Activated CD4-positive, alpha-beta T cell treated with anti-CD3 and anti-CD28 coated beads for 4 hours (primary cell): ENCODE measurements at regions not wholly inside any gene's neighbourhood (a gene's known extent, or its start where the extent isn't known, plus 50 kb on each side); places are given as distances from the start of the nearest gene placed in this dataset.
"Not testable (repeated sequence)": the region's sequence is repeated elsewhere in the genome, so short reads cannot be mapped to it uniquely, and the experiment has no call there.

Source experiments
- DNase-seq, 2 donors: peaks; one replicate each; pipeline ENCODE4 v3.0.0-alpha.2; 2020

DNA sequence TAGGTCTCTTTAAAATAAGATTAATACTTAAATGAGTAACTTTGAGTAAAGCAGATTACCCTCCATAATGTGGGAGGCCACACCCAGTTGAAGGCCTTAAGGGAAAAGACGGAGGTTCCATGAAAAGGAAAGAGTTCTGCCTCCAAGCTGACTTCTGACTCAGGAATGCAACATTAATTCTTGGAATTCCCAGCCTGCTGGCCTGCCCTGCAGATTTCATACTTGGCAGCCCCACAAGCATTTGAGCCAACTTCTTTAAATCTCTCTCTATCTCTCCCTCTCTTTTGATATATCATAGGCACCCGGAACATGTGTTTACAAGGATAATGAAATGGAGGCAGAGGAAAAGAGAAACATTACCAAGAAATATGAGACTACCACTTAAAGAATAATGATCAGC is 902.3 kb upstream of the MIR17HG start:
- DNase-seq = no peak

DNA sequence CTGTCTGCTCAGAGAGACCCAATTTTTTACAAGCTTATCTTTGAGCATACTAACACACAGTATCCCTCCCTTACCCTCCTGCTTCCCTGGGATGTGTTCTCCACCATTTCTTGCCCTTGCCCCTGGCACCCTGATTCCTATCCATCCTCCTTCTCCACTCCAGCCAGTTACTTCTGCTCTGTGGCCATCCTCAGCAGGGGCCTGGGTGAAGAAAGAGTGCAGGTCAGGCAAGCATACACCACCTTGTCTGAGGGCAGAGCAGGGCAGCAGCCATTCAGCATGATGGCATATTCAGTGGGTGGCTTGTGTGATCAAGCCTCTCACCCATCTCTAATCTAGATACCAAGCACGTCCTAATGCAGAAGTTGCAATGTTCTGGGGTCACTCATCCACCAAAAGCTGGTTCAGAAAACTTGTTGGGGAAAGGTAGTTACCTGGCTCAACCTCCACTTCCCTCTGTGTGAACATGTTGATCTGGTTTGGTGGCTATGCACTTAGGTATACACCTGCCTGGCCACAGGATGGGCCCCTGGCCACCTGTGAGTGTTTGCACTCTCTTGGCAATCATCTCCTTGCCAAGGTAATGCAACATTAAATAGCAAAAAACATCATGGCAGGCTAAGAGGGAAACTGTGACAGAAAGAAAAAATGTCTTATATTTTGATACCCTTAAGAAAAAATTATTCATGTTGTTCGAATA is 900.3 kb upstream of the MIR17HG start:
- DNase-seq = no peak

DNA sequence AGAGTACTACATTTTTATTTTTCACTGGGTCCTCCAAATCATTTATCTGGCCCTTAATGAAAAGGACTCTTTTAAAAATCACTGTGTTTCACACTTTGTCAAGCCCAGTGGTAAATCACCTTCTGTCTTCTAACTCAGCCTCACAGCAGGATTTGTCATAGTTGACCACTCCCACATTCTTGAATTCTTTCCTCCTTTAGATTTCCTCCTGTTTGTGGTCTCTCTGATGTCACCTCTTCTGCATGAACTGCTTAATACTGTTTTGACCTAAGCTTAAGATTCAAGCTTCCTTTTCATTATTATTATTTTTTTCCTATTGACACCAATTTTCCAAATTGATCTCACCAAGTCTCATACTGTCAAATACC is 899.8 kb upstream of the MIR17HG start:
- no peak for DNase-seq

DNA sequence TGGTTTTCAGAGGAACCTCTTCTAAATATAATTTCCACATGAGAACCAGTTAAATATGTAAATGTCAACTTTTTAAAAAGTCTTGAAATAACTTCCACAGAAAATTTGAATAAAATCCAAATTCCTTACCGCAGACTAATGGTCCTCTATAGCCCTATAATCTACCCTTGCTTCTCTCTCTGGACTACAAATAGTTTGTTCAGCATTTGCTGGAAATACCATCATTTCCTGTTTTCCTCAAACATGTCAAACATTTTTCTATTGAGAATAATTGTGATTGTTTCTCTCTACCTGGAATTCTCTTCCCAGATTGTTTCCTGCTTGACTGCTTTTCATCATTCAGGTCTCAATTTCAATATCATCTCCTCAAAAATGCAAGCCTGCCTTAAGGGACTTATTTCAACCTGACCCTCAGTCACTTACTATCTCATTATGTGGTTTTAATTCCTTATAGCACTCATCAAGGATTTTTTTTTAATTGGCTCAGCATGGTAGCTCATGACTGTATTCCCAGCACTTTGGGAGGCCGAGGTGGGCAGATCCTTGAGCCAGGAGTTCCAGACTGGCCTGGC is 898.9 kb upstream of the MIR17HG start:
- DNase-seq = no peak

DNA sequence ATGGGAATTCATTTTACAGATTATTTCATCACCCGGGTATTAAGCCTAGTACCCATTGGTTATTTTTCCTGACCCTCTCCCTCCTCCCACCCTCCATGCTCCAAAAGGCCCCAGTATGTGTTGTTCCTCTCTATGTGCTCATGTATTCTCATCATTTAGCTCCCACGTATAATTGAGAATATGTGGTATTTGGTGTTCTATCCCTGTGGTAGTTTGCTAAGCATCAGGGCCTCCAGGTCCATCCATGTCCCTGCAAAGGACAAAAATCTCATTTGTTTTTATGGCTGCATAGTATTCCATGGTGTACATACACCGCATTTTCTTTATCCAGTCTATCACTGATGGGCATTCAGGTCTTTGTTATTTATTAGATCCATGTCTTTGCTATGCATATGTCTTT is 894.1 kb upstream of the MIR17HG start:
- no peak for DNase-seq

DNA sequence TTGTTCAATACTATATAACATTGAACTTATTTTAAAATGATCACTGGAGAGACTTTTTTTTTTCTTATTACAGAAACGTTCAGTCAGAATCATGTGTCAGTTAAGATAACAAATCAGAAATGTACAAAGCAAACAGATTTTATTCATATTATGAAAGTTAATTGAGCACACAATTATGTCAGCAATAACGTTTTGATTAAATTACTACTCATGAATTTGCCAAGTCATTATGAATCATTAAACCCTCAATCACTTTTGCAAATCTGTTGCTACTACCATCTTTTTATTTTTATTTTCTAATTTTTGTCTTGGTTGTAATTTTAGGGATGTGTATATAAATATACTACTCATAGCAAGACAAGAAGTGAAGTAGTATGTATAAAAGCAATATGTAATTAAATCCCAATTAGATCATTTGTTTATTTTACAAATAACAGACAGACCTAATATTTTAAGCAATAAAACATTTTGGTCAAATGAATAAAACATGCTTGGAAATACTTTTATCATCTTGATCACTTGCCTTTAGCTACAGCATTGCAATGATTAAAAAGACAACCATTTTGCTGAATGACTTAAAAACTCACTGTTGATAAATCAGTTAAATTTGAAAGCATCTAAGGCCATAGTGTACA is 893.4 kb upstream of the MIR17HG start:
- no peak for DNase-seq

DNA sequence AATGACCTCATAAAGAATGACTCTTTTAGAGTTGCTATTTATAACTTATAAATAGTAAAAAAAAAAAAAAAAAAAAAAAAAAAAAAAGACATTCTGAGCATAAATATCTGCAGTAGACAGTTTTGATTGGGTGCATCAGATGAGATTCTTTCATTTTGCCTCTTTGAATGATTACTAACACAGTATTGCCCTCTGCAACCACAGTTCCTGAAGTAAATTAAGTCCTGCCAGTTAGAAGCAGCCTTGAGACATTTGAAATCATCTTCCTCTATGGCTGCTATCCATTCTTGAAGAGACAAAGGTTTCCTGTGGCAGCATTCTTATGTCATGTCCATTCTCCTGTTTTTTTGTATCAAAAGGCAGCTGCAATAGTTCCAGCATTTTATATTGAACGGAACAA is 892.4 kb upstream of the MIR17HG start:
- no peak for DNase-seq

DNA sequence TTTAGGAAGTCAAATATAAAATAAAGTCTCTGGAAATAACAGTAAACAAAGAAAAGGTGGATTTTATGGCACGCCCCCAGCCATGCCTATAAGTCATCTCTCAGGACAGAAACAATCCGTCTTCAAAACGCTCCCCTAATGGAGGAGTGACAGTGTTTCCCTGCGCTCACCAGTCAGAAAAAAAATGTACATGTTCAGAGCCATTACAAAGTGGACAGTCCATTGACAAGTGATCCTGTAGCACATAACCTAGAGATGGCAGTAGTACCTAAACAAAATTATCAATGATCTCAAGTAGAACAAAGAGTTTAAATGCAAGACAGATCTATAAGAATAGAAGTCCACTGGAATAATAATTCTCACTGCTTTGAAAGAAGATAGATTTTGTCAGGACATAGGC is 891.7 kb upstream of the MIR17HG start:
- DNase-seq = no peak

DNA sequence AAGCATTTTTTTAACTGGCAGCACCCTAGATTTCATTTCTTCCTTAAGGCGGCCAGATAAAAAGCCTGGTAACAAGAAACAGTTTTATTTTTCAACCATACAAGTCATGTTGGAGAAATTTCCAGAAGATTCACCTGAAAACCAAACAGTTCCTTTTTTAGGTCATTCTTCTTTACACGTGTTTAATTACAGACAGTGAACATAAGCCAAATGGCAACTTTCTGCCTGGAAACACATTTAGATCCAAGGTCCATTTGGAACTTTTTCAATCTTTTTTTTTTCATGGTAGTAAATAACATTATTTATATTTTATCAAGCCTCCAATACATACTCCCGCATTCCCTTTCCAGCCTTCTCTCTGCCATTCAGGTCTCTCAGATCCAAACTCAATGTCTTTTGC is 886.1 kb upstream of the MIR17HG start:
- DNase-seq = no peak

DNA sequence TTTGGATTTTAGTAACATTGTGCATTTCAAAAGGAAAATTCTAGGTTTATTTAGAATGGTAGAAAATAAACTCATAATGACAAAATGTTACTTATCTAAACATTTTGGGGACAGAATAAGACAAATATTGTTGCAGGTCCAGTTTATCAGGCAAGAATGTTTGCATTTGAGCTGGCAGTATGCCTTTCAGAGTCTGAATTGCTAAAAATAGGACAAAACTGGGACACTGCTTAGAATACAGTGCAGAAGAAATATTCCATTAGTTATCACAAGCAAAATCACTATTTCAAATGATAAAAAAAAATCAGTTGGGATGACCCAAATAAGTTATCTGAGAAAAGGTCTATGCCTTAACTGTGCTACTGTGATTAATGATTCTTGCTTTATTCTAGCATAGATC is 870.3 kb upstream of the MIR17HG start:
- no peak for DNase-seq

DNA sequence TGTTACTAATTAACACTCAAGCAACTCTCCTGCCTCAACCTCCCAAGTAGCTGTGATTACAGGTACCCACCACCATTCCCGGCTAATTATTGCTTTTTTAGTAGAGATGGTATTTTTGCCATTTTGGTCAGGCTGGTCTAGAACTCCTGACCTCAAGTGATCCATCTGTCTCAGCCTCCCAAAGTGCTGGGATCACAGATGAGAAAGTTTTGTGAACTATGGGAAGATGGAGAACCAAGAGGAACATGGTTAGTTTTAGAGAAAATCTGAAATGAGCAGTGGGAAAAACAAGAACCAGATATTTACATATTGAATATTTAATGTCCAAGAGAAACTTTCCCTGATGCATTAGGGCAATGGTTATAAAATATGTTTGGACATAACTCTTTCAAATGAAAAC is 863.6 kb upstream of the MIR17HG start:
- no peak for DNase-seq

DNA sequence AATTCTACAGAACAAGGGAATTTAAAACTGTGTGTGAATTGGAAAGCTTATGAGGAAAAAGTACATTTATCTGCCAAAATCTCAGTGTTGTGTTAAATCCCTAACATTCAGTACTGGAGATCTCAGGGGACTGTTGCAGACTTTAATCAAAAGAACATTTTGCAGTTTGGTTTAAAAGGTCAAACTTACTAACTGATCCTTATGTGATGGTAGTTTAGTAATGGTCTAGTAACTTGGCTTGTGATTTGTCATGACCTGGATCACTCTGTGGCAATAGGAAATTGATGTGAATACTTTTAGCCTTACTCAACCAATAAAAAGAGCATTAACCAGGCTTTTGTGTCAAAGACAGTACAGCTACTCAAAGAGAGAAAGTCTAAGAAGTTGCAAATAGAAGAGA is 862.1 kb upstream of the MIR17HG start:
- DNase-seq = no peak

DNA sequence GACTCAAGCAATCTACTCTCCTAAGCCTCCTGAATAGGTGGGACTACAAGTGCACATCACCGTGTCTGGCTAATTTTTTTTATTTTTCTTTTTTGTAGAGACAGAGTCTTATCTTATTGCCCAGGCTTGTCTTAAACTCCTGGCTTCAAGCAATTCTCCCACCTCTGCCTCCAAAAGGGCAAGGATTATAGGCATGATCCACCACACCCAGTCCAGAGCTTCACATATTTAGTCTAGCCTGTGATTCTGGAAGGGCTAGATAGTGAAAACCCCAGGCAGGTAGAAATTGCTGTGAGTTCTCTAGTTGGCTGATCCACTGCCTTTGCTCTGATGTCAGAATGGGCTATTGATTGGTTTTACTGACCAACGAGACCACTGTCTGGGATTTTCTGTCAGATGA is 854.6 kb upstream of the MIR17HG start:
- DNase-seq = no peak

DNA sequence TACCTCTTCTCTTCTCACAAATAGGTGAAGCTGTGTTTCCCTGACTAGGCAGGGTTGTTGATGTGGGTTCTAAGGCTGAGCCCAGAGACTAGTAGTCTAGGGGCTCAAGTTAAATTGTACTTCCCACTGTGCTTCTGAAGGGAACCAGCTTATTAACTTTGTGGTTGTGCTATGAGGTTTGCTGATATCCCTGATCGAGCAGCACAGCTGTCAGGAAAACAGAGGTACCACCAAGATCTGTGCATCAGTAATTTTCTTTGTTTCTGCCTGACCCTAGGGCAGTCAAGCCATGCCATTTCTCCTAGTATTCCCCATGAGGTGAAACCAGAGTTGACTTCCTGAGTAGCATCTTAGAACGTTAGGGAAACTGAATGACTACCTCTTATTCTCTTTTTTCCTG is 853.8 kb upstream of the MIR17HG start:
- no peak for DNase-seq

DNA sequence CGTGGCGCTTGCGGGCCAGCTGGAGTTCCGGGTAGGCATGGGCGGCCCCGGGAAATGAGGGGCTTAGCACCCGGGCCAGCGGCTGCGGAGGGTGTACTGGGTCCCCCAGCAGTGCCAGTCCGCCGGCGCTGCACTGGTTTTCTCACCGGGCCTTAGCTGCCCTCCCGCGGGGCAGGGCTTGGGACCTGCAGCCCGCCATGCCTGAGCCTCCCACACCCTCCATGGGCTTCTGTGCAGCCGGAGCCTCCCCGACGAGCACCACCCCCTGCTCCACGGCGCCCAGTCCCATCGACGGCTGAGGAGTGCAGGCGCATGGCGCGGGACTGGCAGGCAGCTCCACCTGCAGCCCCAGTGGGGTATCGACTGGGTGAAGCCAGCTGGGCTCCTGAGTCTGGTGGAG is 852.6 kb upstream of the MIR17HG start:
- not testable (repeated sequence) for DNase-seq

DNA sequence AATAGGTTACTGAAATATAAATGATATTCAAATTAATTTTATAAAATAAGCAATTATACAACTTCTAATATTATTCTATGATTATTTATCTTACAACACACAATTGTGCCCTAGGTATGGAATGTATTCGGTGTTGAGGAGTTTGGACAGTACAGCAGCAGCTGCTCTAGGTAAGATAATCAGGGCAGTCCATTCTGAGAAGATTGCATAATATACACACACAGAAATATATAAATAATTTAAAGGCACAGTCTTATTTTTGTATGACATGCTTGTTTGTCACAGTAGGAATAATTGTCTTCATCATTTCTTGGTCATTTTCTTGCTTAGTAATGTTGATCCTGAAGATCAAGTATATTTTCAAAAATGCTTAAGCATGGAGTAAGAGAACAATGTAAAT is 849.4 kb upstream of the MIR17HG start:
- DNase-seq = no peak

DNA sequence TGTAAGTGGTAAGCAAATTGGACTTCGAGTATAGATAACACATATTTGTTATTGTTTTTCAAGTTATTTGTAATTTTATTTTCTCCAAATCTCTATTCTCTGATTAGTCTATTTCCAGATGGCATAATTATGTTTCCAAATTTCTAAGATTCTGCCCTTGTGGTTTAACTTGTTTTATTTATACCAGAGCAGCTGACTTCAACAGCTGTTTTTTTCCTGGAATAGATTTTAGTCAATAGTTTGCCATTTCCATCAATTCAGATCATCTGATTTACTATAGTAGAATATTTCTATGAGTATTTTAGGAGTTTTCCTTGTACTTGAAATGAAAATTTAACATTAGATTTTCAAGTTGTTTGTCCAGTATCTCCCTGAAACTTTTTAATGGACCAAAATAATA is 848.7 kb upstream of the MIR17HG start:
- no peak for DNase-seq

DNA sequence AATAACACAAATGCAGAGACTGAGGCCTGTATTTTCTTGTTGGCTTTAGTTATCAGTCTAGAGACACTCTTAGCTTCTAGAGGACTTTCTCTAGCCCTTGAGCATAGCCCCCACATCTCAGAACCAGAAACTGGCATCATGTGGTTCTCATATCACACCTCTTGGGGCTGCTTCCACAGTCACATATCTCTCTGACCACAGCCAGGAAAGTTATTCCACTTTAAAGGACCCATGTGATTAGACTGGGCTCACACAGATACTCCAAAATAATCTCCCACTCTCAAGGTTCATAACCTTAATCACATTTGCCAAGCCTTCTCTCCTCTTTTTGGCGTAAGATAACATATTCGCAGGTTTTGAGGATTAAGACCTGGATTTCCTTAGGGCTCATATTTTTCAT is 846.9 kb upstream of the MIR17HG start:
- no peak for DNase-seq

DNA sequence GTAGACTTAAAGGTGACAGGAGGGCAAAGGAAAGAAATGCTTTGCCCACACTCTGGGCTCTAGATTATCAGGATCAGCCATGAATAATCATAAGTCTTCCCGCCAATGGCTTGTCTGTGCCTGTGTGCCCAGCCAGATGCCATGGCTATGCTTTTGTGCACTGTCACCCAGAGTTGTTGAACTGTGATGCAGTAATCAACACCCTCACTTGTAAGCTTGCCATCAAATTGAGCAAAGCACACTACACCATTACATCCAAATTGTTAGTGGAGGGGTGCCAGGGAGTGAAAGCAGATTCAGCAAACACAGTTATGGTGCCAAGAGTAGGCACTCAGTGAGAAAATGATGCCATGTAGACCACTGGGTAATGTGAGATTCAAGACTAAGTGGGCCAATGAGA is 845.3 kb upstream of the MIR17HG start:
- DNase-seq = no peak

DNA sequence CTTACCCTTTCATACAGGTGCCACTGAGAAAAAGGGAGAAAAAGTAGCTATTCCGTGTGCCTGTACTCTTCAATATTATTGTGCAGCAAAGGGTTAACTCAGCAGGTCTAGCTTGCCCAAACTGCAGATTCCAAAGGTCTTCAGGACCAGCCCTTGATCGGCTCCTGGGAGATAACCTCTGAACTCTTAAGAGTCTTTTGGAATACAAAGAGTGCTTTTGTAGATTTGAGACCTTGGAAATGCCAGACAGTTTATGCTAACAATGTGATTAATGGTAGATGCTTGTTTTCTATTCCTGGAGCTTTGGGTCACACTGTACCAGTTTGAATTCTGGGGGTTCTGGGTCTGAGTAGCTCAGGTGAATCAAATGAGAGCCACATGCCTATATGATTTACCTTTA is 844.7 kb upstream of the MIR17HG start:
- no peak for DNase-seq

DNA sequence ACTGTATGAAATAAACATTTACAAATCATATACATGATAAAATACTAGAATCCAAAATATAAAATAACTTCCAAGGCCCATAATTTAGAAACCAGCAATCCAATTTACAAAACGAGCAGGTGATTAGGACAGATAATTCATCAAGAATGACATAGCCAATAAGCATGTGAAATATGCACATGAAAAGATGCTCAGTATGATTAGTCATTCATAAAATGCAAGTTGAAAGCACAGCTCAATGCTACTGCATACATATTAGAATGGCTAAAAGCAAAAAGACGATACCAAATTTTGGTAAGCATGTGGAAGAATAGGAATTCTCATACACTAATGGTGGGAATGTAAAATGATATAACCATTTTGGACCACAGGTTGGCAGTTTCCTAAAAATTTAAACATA is 837.2 kb upstream of the MIR17HG start:
- DNase-seq = no peak

DNA sequence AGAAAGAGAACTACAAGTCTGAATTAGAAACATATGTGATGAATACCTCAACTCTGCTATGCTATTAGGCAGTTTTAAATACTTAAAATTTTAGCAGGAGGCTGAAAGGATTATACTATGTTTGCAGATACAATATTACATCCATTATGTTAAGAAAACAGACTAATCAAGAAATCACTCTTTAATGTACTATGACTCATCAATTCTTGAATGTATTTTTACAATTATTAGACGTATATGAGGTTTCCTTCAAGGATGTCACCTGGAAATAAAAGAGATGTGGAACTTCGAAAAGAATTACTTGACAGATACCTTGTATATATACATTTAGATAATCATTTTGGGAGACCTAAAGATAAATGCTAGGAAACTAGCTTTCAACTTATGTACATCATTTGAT is 835.6 kb upstream of the MIR17HG start:
- DNase-seq = no peak

DNA sequence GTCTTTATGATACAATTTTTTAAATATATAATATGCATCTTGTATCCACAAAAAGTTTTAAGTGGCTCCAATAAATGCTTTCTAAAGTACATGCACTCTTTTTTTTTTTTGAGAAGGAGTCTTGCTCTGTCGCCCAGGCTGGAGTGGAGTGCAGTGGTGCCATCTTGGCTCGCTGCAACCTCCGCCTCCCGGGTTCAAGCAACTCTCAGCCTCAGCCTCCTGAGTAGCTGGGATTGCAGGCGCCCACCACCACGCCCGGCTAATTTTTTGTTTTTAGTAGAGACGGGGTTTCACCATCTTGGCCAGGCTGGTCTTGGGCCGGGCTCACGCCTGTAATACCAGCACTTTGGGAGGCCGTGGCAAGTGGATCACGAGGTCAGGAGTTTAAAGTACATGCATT is 832.8 kb upstream of the MIR17HG start:
- DNase-seq = not testable (repeated sequence)

DNA sequence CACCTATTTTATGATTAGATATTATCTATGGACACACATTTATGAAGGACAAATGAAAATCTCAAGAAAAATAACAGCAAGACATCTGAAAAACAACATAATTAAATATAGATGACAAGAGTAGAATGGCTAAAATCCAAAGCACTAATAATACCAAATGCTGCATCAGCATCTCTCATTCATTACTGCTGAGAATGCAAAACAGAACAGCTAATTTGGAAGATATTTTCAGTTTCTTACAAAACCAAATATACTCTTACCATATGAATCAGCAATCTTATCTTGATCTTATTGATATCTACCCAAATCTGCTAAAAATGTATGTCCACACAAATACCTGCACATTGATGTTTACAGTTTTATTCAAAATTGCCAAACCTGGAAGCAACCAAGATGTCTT is 829.1 kb upstream of the MIR17HG start:
- no peak for DNase-seq

DNA sequence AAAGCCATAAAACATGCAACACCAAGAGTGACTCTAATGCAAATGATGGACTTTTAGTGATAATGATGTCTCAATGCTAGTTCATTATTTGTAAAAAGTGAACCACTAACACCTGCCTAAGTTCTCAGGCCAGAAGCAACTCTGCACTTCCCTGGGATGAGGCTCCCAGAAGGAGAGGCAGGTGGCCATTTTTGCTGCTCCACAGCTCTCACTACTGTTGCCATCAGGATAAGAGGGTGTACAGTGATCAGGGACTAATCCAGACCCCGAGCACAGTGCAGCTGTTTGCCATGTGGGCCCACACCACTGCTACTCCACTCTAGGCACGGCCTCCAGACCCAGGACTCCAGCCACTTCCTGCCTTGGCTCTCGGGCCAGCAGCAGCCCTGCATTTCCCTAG is 828.3 kb upstream of the MIR17HG start:
- no peak for DNase-seq
